LoVo (cell line): ENCODE measurements at regions not wholly inside any gene's neighbourhood (a gene's known extent, or its start where the extent isn't known, plus 50 kb on each side); places are given as distances from the start of the nearest gene placed in this dataset.

ENCODE experiments used
- DNase-seq: peaks from one replicate; pipeline ENCODE4 v3.0.0-alpha.2; 2016; ENCODE audit warnings: low spot score

GRCh38 chr18:51400721-51401120 is 203.2 kb upstream of the MEX3C start:
- no peak for DNase-seq

- DNase-seq, result no peak
Observed at GRCh38 chr18:51401912-51402311, 204.4 kb upstream of the MEX3C start.

GRCh38 chr18:51404620-51405019 is 207.1 kb upstream of the MEX3C start:
- DNase-seq, result no peak

- DNase-seq, result no peak
Observed at GRCh38 chr18:51405683-51406477, 208.4 kb upstream of the MEX3C start.

- DNase-seq, result no peak
Observed at GRCh38 chr18:51417643-51418483, 220.4 kb upstream of the MEX3C start.

GRCh38 chr18:51425475-51425874 is 228.0 kb upstream of the MEX3C start:
- no peak for DNase-seq

- no peak for DNase-seq
Observed at GRCh38 chr18:51425889-51426288, 228.4 kb upstream of the MEX3C start.

- DNase-seq, result peak; percentile 46
Observed at GRCh38 chr18:51426996-51427395, 229.5 kb upstream of the MEX3C start.

GRCh38 chr18:51429644-51430043 is 232.2 kb upstream of the MEX3C start:
- DNase-seq, result no peak

- peak; percentile 61 for DNase-seq
Observed at GRCh38 chr18:51430538-51430937, 233.1 kb upstream of the MEX3C start.

GRCh38 chr18:51433296-51433695 is 235.8 kb upstream of the MEX3C start:
- DNase-seq, result no peak

GRCh38 chr18:51433881-51434280 is 236.4 kb upstream of the MEX3C start:
- DNase-seq, result no peak

GRCh38 chr18:51437280-51438271 is 240.1 kb upstream of the MEX3C start:
- DNase-seq, result peak; percentile 36

- DNase-seq, result no peak
Observed at GRCh38 chr18:51438797-51439350, 241.4 kb upstream of the MEX3C start.

GRCh38 chr18:51442012-51442411 is 244.5 kb upstream of the MEX3C start:
- DNase-seq, result no peak

- no peak for DNase-seq
Observed at GRCh38 chr18:51446571-51447210, 249.2 kb upstream of the MEX3C start.

- DNase-seq, result no peak
Observed at GRCh38 chr18:51447351-51448342, 250.2 kb upstream of the MEX3C start.

- no peak for DNase-seq
Observed at GRCh38 chr18:51448949-51449348, 251.5 kb upstream of the MEX3C start.

GRCh38 chr18:51453594-51453993 is 256.1 kb upstream of the MEX3C start:
- no peak for DNase-seq

- no peak for DNase-seq
Observed at GRCh38 chr18:51458861-51459260, 261.4 kb upstream of the MEX3C start.
